ENCODE measurements at regions not wholly inside any gene's neighbourhood (a gene's known extent, or its start where the extent isn't known, plus 50 kb on each side); places are given as distances from the start of the nearest gene placed in this dataset.

GRCh38 chr17:71292006-71292405 is 828.8 kb upstream of the SOX9 start:
- TF ChIP-seq, protein P1, sequence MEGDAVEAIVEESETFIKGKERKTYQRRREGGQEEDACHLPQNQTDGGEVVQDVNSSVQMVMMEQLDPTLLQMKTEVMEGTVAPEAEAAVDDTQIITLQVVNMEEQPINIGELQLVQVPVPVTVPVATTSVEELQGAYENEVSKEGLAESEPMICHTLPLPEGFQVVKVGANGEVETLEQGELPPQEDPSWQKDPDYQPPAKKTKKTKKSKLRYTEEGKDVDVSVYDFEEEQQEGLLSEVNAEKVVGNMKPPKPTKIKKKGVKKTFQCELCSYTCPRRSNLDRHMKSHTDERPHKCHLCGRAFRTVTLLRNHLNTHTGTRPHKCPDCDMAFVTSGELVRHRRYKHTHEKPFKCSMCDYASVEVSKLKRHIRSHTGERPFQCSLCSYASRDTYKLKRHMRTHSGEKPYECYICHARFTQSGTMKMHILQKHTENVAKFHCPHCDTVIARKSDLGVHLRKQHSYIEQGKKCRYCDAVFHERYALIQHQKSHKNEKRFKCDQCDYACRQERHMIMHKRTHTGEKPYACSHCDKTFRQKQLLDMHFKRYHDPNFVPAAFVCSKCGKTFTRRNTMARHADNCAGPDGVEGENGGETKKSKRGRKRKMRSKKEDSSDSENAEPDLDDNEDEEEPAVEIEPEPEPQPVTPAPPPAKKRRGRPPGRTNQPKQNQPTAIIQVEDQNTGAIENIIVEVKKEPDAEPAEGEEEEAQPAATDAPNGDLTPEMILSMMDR (IDR thresholded peaks at IDR 0.05; ENCODE audit: low read length) = no peak
- TF ChIP-seq EZH2 (IDR thresholded peaks at IDR 0.05; ENCODE audit: borderline replicate concordance, low read length) = no peak

Data from OCI-LY1 (cell line).